HFF-Myc (cell line): ENCODE measurements at regions not wholly inside any gene's neighbourhood (a gene's known extent, or its start where the extent isn't known, plus 50 kb on each side); places are given as distances from the start of the nearest gene placed in this dataset.

ENCODE experiments used
- DNase-seq: peaks from one replicate; pipeline ENCODE4 v3.0.0-alpha.2; 2011; ENCODE audit warnings: low read depth; ENCODE audit errors: extremely low read depth
- H3K4me3 ChIP-seq: replicated peaks from 2 replicates; pipeline ENCODE4 v1.5.1; 2011; ENCODE audit warnings: low read depth, mild to moderate bottlenecking, control low read depth, low read length
- TF ChIP-seq, protein P1 (sequence below): IDR thresholded peaks from 2 replicates; pipeline ENCODE4 v1.5.1; 2012; ENCODE audit warnings: mild to moderate bottlenecking, low read depth, low read length, control low read depth; ENCODE audit errors: missing control alignments

DNA sequence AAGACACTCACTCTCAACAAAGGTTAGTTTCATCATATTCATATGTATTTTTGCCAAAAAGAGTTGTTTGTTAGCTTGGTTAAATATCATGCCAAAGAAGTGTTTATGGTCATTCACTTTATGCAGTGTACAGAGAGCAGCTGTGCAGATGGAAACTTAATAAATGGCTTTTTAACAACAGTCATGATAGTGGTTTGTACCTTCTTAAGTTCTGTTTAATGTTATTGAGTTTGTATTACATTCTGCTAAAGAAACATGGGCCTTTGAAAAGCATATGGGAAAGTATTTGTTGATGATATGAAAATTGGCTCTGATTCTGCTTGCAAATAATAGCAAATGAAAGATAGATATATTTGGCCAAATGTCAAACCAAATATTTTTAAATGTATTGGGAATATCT, 607.3 kb downstream of the NCAM2 start:
- H3K4me3 ChIP-seq, result no peak overlapping the region
- TF ChIP-seq, protein P1, sequence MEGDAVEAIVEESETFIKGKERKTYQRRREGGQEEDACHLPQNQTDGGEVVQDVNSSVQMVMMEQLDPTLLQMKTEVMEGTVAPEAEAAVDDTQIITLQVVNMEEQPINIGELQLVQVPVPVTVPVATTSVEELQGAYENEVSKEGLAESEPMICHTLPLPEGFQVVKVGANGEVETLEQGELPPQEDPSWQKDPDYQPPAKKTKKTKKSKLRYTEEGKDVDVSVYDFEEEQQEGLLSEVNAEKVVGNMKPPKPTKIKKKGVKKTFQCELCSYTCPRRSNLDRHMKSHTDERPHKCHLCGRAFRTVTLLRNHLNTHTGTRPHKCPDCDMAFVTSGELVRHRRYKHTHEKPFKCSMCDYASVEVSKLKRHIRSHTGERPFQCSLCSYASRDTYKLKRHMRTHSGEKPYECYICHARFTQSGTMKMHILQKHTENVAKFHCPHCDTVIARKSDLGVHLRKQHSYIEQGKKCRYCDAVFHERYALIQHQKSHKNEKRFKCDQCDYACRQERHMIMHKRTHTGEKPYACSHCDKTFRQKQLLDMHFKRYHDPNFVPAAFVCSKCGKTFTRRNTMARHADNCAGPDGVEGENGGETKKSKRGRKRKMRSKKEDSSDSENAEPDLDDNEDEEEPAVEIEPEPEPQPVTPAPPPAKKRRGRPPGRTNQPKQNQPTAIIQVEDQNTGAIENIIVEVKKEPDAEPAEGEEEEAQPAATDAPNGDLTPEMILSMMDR, result no peak
- no peak for DNase-seq

DNA sequence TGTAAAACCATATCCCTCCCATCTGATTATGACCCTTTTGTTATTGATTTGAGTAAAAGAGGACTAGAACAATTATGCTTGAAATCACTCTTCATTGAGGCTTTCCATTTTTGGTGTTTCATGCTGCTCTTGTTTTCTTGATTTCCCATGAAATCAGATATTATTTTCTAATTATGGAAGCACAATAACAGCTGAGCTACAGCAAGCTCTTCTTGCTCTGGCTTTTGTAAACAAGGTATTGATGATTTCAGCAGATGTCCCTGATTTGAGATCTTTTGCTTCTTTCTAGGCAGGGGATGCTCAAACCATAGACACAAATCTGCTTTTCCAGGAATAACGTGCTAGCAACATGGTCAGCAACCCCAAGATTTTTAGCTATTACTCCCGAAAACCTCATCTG, 607.8 kb downstream of the NCAM2 start:
- DNase-seq, result no peak
- H3K4me3 ChIP-seq, result no peak overlapping the region
- TF ChIP-seq, protein P1, result no peak

DNA sequence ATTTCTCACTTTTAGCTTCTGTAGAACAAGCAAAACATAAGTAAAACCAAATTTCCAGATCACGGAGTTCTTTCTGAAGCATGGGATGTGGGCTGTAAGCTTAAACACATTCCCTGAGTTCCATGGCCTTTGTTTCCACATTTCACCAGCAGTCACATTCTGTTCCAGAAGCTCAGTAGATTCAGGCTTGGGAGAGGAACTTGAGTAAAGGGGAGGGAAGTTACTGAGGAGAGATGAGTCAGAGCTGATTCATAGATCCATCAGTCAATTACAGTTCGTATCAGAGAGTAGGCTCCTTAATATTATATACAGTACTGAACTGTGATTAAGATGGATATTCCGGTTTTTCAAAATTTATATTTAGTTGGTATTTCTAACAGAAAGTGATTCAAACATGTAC, 614.3 kb downstream of the NCAM2 start:
- peak; percentile 40 for DNase-seq
- no peak overlapping the region for H3K4me3 ChIP-seq
- TF ChIP-seq, protein P1, result no peak

DNA sequence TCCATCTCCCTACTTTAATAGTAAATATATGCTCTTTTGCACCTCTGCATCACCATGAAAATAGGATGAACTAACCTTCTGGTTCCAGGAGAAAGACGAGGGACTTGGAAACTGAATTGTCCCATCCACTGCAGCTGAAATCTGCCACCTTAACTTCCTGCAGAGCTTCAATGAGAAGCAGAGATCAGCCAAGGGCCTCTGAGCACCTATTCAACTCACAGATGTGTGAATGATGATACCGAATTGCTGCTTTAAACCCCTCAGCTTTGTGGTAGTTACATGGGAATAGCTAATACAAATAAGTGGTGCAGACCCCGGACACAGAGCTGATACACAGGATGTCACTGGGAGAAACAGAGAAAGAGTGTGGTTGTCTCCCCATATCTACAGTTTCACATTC, 616.8 kb downstream of the NCAM2 start:
- no peak overlapping the region for H3K4me3 ChIP-seq
- no peak for DNase-seq
- TF ChIP-seq, protein P1, result no peak

DNA sequence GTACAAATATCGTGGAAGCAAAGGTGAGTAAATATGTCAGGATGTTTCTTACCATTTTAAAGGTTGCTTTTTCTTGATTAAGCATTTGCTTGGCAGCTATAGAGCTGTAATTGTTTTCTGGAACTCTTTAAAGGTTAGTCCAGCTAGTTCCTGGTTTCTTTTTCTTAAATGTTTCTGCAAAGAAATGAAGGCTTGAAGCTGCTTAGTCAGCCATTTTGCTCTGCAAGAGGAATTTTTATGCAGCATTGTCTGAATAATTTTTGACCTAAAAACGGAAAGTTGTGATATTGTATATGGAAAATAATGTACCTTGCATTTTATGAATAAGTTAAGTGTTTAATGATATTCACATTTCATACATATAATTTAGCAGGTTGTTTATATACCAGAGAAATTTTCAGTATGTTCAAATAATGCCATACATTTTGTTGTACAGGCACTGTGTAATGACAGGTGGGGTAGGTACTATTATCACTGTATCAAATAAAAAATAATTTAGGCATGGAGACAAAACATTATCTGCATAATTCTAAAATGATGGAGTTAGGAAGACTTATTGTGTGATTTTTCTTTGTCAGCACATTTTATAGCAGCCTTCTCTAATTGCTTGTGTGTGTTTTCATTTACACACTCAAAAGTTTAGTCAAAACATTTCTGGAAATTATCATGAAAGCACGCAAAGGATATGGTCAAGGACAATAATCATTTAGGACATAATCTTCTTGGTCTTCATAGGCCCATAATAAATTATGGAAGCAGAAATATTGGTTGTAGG, 624.4 kb downstream of the NCAM2 start:
- TF ChIP-seq, protein P1, result no peak
- no peak overlapping the region for H3K4me3 ChIP-seq
- DNase-seq, result no peak

DNA sequence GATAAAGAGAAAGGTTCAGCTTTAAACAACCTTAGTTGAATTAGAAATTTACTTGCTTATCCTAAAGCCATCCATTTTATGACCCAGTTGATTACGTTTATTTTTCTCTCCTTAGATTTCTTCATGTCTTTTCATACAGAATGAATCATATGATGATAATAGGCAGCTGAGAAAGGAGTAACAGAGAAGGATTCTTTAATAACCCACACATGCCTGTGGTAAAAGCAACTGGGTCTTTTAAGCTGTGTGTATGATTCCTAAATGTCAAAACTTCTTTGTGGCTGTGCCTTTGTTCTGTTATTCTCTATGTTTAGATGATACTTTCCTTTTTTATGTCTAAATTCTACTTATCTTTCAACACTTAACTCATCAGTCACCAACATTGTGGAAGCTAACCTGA, 626.5 kb downstream of the NCAM2 start:
- no peak overlapping the region for H3K4me3 ChIP-seq
- TF ChIP-seq, protein P1, result no peak
- DNase-seq, result no peak

DNA sequence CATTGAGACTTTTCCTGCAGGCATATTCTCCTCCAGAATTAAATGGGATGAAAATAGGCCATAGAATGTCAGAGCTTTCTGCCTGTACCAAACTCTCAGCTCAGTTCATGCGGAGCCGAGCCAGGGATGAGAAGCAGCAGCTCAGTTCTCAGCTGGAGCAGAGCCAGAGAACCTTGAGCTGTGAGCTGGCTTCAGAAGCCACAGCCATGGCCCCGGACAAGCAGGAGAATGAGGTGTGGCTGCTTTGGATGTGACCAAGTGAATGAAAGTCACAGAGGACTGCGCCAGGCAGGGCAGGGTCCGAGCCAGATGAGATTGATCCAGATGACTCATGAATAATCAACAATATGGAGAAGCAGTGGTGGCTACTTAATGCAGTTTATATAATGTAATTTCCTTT, 633.8 kb downstream of the NCAM2 start:
- no peak for DNase-seq
- TF ChIP-seq, protein P1, result no peak

More for the DNA sequence above, 633.8 kb downstream of the NCAM2 start:
- no peak overlapping the region for H3K4me3 ChIP-seq
